ENCODE measurements at regions not wholly inside any gene's neighbourhood (a gene's known extent, or its start where the extent isn't known, plus 50 kb on each side); places are given as distances from the start of the nearest gene placed in this dataset.
A peak's percentile ranks its signal among the peaks of the same experiment; 100 is the strongest.

GRCh38 chr2:204012072-204012653 lies 75.6 kb downstream of the ICOS start:
- no peak for DNase-seq (ENCODE audit: low read depth in 2 of 2)

GRCh38 chr2:204015118-204015843 lies 78.7 kb downstream of the ICOS start:
- no peak for DNase-seq (ENCODE audit: low read depth in 2 of 2)

- no peak for DNase-seq (ENCODE audit: low read depth in 2 of 2)
Measured at GRCh38 chr2:204018717-204019116, 82.2 kb downstream of the ICOS start.

GRCh38 chr2:204019572-204020501 lies 83.3 kb downstream of the ICOS start:
- DNase-seq (ENCODE audit: low read depth in 2 of 2): peak in 1 of 2 donors; percentile 25

- no peak for DNase-seq (ENCODE audit: low read depth in 2 of 2)
Measured at GRCh38 chr2:204021290-204022081, 84.9 kb downstream of the ICOS start.

GRCh38 chr2:204022550-204022949 lies 86.0 kb downstream of the ICOS start:
- DNase-seq (ENCODE audit: low read depth in 2 of 2): no peak

- no peak for DNase-seq (ENCODE audit: low read depth in 2 of 2)
Measured at GRCh38 chr2:204023088-204023487, 86.5 kb downstream of the ICOS start.

- DNase-seq (ENCODE audit: low read depth in 2 of 2): no peak
Measured at GRCh38 chr2:204024503-204024902, 87.9 kb downstream of the ICOS start.

GRCh38 chr2:204024906-204025475 lies 88.4 kb downstream of the ICOS start:
- DNase-seq (ENCODE audit: low read depth in 2 of 2): no peak

- DNase-seq (ENCODE audit: low read depth in 2 of 2): no peak
Measured at GRCh38 chr2:204026294-204026693, 89.7 kb downstream of the ICOS start.

- no peak for DNase-seq (ENCODE audit: low read depth in 2 of 2)
Measured at GRCh38 chr2:204027091-204027490, 90.5 kb downstream of the ICOS start.

GRCh38 chr2:204030322-204030721 lies 93.8 kb downstream of the ICOS start:
- DNase-seq (ENCODE audit: low read depth in 2 of 2): no peak

- no peak for DNase-seq (ENCODE audit: low read depth in 2 of 2)
Measured at GRCh38 chr2:204031056-204031455, 94.5 kb downstream of the ICOS start.

GRCh38 chr2:204032301-204032700 lies 95.7 kb downstream of the ICOS start:
- no peak for DNase-seq (ENCODE audit: low read depth in 2 of 2)

GRCh38 chr2:204033611-204034495 lies 97.3 kb downstream of the ICOS start:
- DNase-seq (ENCODE audit: low read depth in 2 of 2): no peak

- no peak for DNase-seq (ENCODE audit: low read depth in 2 of 2)
Measured at GRCh38 chr2:204036706-204037105, 100.1 kb downstream of the ICOS start.

GRCh38 chr2:204037286-204037685 lies 100.7 kb downstream of the ICOS start:
- DNase-seq (ENCODE audit: low read depth in 2 of 2): no peak

- no peak for DNase-seq (ENCODE audit: low read depth in 2 of 2)
Measured at GRCh38 chr2:204039298-204039838, 102.8 kb downstream of the ICOS start.

- DNase-seq (ENCODE audit: low read depth in 2 of 2): no peak
Measured at GRCh38 chr2:204040016-204040415, 103.5 kb downstream of the ICOS start.

- no peak for DNase-seq (ENCODE audit: low read depth in 2 of 2)
Measured at GRCh38 chr2:204042401-204042800, 105.8 kb downstream of the ICOS start.
